GM20000 (cell line): ENCODE measurements at regions not wholly inside any gene's neighbourhood (a gene's known extent, or its start where the extent isn't known, plus 50 kb on each side); places are given as distances from the start of the nearest gene placed in this dataset.
"Not testable (repeated sequence)": the region's sequence is repeated elsewhere in the genome, so short reads cannot be mapped to it uniquely, and the experiment has no call there.

ENCODE experiments used
- DNase-seq: peaks from one replicate; pipeline ENCODE4 v3.0.0; 2012; ENCODE audit warnings: low spot score
- CTCF ChIP-seq: IDR thresholded peaks from 2 replicates; pipeline ENCODE4 v1.5.1; 2012; ENCODE audit warnings: mild to moderate bottlenecking, control low read depth; ENCODE audit errors: extremely low read depth, missing control alignments

- DNase-seq, result no peak
- TF ChIP-seq CTCF, result no peak
These were observed 139.1 kb upstream of the FHL2 start for GRCh38 chr2:105537920-105538319.

- no peak for TF ChIP-seq CTCF
- DNase-seq, result no peak
These were observed 138.6 kb upstream of the FHL2 start for GRCh38 chr2:105537466-105537865.

- no peak for DNase-seq
- TF ChIP-seq CTCF, result no peak
These were observed 137.3 kb upstream of the FHL2 start for GRCh38 chr2:105536175-105536574.

GRCh38 chr2:105529258-105529657 lies 130.4 kb upstream of the FHL2 start:
- DNase-seq, result not testable (repeated sequence)

- no peak for DNase-seq
- TF ChIP-seq CTCF, result no peak
These were observed 127.4 kb upstream of the FHL2 start for GRCh38 chr2:105526000-105526925.

GRCh38 chr2:105525201-105525600 lies 126.3 kb upstream of the FHL2 start:
- no peak for TF ChIP-seq CTCF
- no peak for DNase-seq

- no peak for TF ChIP-seq CTCF
- no peak for DNase-seq
These were observed 123.8 kb upstream of the FHL2 start for GRCh38 chr2:105522645-105523044.

GRCh38 chr2:105521616-105522015 lies 122.8 kb upstream of the FHL2 start:
- TF ChIP-seq CTCF, result no peak
- DNase-seq, result no peak
